HepG2 (cell line): ENCODE measurements at regions not wholly inside any gene's neighbourhood (a gene's known extent, or its start where the extent isn't known, plus 50 kb on each side); places are given as distances from the start of the nearest gene placed in this dataset.

Experiments
- ATAC-seq: fragments of 200-7000 bp; cut with Tn5 transposase; 3 replicates; pipeline ENCODE4 v1.9.1; 2020; ENCODE audit warnings: mild to moderate bottlenecking, moderate library complexity
- BruUV-seq: library from RNA; stranded (reverse); fragments of 400-500 nt; replicated peaks from 2 replicates; lab custom pipeline; 2021; lab: Mats Ljungman, UMichigan
- CTCF ChIA-PET: fragments of 300-600 bp; formaldehyde crosslinking; extraction: SDS; loops from one replicate; lab custom pipeline; 2021; ENCODE audit warnings: low total read pairs, inconsistent platforms, low intra/inter-chr PET ratio; lab: Yijun Ruan, JAX
- POLR2A ChIA-PET: fragments of 350-600 bp; sonication (Branson Sonifier 250); formaldehyde crosslinking; loops from one replicate; lab custom pipeline; 2020; ENCODE audit warnings: antibody characterized with exemption, inconsistent platforms; lab: Yijun Ruan, JAX
- DNase-seq: peaks from one replicate; pipeline ENCODE4 v3.0.0-alpha.2; 2015; ENCODE audit warnings: low spot score
- FAIRE-seq: peaks from 3 replicates; lab custom pipeline; 2011; peaks lifted over from hg19 to GRCh38; lab: Jason Lieb, UNC
- H2AFZ ChIP-seq: one replicate; pipeline ENCODE4 v1.6.1; 2011; ENCODE audit warnings: low read length, inconsistent platforms
- H3K27ac ChIP-seq: fragments of 300-600 bp; 3 replicates; pipeline ENCODE4 v1.8.0; 2011; ENCODE audit warnings: mixed run types, mild to moderate bottlenecking, mixed read lengths, low read length, inconsistent platforms; ENCODE audit not compliant: insufficient read depth; ENCODE audit errors: extremely low read length
- H3K27me3 ChIP-seq, 2 experiments: fragments of 200-600 bp in 1 of 2; 2 replicates in 1 of 2; 3 replicates in 1 of 2; pipeline versions ENCODE4 v1.6.0 to v1.8.0; 2011; ENCODE audit warnings: low read length in 2 of 2, mild to moderate bottlenecking in 2 of 2, moderate library complexity in 2 of 2, inconsistent platforms in 1 of 2; ENCODE audit not compliant: insufficient read depth in 2 of 2, control insufficient read depth in 1 of 2
- H3K36me3 ChIP-seq, 2 experiments: fragments of 200-600 bp in 1 of 2; replicated peaks in 1 of 2; 2 replicates in 1 of 2; 3 replicates in 1 of 2; pipeline versions ENCODE4 v1.5.1 to v1.8.0; 2011; ENCODE audit warnings: low read length in 2 of 2, inconsistent platforms in 1 of 2; ENCODE audit not compliant: insufficient read depth in 2 of 2, control insufficient read depth in 1 of 2
- H3K4me1 ChIP-seq: 2 replicates; pipeline ENCODE4 v1.5.1; 2012; ENCODE audit warnings: low read length, inconsistent platforms; ENCODE audit not compliant: insufficient read depth
- H3K4me2 ChIP-seq: 2 replicates; pipeline ENCODE4 v1.6.0; 2011; ENCODE audit warnings: low read depth, low read length, inconsistent platforms
- H3K4me3 ChIP-seq, 3 experiments: fragments of 200-600 bp in 1 of 3; sonication (generic), shearing (Covaris generic) in 1 of 3; replicated peaks in 1 of 3; 2 replicates each; pipeline ENCODE4 v1.5.1; 2011 to 2016; ENCODE audit warnings: low read length in 3 of 3, inconsistent platforms in 2 of 3, low read depth in 2 of 3, mild to moderate bottlenecking in 2 of 3, control low read depth in 1 of 3, mixed read lengths in 1 of 3; ENCODE audit not compliant: insufficient read depth in 1 of 3
- H3K79me2 ChIP-seq: one replicate; pipeline ENCODE4 v1.6.1; 2011; ENCODE audit warnings: low read length, inconsistent platforms; ENCODE audit not compliant: insufficient read depth
- H3K9ac ChIP-seq: 2 replicates; pipeline ENCODE4 v1.6.0; 2011; ENCODE audit warnings: mild to moderate bottlenecking, low read depth, low read length, inconsistent platforms; ENCODE audit not compliant: insufficient read depth
- H3K9me3 ChIP-seq: 2 replicates; pipeline ENCODE4 v1.5.1; 2012; ENCODE audit warnings: mild to moderate bottlenecking, low read length
- H4K20me1 ChIP-seq: 2 replicates; pipeline ENCODE4 v1.6.0; 2011; ENCODE audit warnings: inconsistent platforms, mild to moderate bottlenecking, low read length, moderate library complexity; ENCODE audit not compliant: insufficient read depth
- ATF7 ChIP-seq, 2 experiments: fragments of 450-650 bp in 1 of 2; sonication (generic) in 1 of 2; formaldehyde crosslinking in 1 of 2; IDR thresholded peaks; 2 replicates each; pipeline versions ENCODE4 v1.4.0 to v1.6.1; 2016 to 2020; ENCODE audit warnings: antibody characterized with exemption in 1 of 2, mild to moderate bottlenecking in 1 of 2, missing genetic modification reagents in 1 of 2
- CREB1 ChIP-seq, 2 experiments: fragments of 450-650 bp in 1 of 2; IDR thresholded peaks; 2 replicates each; pipeline ENCODE4 v1.6.1; 2016 to 2017; ENCODE audit warnings: control low read depth in 1 of 2, mild to moderate bottlenecking in 1 of 2, missing compliant biosample characterization in 1 of 2, missing genetic modification characterization in 1 of 2
- RFXANK ChIP-seq: IDR thresholded peaks from 2 replicates; pipeline ENCODE4 v1.6.1; 2016
- ZNF235 ChIP-seq: sonication (generic); formaldehyde crosslinking; IDR thresholded peaks from 2 replicates; pipeline ENCODE4 v1.8.1; 2023; ENCODE audit warnings: mild to moderate bottlenecking, missing genetic modification reagents, borderline replicate concordance
- WGBS: methylation state at CpG from one replicate; pipeline ENCODE4 v1.1.6; 2017; ENCODE audit warnings: low lambda C conversion rate; 5-methylcytosine and 5-hydroxymethylcytosine counted together
- in situ Hi-C: cut with HindIII; loops from 2 replicates; pipeline ENCODE4 v1.10.0; 2017; ENCODE audit warnings: low pct_unique_long_range_greater_than_20kb; ENCODE audit not compliant: extremely low pct_ligation_motif_present
- intact Hi-C: fragments of 100-400 bp; cut with micrococcal nuclease; formaldehyde crosslinking; loops from one replicate; pipeline ENCODE4 v1.10.0; 2022; ENCODE audit not compliant: unreplicated experiment
- TF ChIP-seq, protein P1 (sequence below): sonication (generic); formaldehyde crosslinking; IDR thresholded peaks from 2 replicates; pipeline ENCODE4 v1.5.0; 2020; ENCODE audit warnings: missing genetic modification reagents
- TF ChIP-seq, protein P2 (sequence below): fragments of 450-650 bp; IDR thresholded peaks from 2 replicates; pipeline ENCODE4 v1.6.1; 2017; ENCODE audit warnings: mild to moderate bottlenecking

GRCh38 chr20:60064554-60065196, 106.5 kb downstream of the CDH26 start:
- 5% methylated on average over 4 of the region's 4 CpGs for WGBS
- H4K20me1 ChIP-seq: no peaks in the 10 kb centered on the region
- POLR2A ChIA-PET: no interaction called here
- H3K4me1 ChIP-seq: no peaks in the 10 kb centered on the region
- TF ChIP-seq, protein P1, sequence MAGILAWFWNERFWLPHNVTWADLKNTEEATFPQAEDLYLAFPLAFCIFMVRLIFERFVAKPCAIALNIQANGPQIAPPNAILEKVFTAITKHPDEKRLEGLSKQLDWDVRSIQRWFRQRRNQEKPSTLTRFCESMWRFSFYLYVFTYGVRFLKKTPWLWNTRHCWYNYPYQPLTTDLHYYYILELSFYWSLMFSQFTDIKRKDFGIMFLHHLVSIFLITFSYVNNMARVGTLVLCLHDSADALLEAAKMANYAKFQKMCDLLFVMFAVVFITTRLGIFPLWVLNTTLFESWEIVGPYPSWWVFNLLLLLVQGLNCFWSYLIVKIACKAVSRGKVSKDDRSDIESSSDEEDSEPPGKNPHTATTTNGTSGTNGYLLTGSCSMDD: no peak
- TF ChIP-seq RFXANK (CRISPR knock-in tag) (no peak), ZNF235 (CRISPR knock-in tag) (no peak), CREB1 (IDR thresholded peaks at IDR 0.05) (peak; percentile 89), CREB1 (CRISPR knock-in tag; IDR thresholded peaks at IDR 0.05) (no peak), ATF7 (IDR thresholded peaks at IDR 0.05) (peak; percentile 82), ATF7 (CRISPR knock-in tag; IDR thresholded peaks at IDR 0.05) (no peak)
- TF ChIP-seq, protein P2, sequence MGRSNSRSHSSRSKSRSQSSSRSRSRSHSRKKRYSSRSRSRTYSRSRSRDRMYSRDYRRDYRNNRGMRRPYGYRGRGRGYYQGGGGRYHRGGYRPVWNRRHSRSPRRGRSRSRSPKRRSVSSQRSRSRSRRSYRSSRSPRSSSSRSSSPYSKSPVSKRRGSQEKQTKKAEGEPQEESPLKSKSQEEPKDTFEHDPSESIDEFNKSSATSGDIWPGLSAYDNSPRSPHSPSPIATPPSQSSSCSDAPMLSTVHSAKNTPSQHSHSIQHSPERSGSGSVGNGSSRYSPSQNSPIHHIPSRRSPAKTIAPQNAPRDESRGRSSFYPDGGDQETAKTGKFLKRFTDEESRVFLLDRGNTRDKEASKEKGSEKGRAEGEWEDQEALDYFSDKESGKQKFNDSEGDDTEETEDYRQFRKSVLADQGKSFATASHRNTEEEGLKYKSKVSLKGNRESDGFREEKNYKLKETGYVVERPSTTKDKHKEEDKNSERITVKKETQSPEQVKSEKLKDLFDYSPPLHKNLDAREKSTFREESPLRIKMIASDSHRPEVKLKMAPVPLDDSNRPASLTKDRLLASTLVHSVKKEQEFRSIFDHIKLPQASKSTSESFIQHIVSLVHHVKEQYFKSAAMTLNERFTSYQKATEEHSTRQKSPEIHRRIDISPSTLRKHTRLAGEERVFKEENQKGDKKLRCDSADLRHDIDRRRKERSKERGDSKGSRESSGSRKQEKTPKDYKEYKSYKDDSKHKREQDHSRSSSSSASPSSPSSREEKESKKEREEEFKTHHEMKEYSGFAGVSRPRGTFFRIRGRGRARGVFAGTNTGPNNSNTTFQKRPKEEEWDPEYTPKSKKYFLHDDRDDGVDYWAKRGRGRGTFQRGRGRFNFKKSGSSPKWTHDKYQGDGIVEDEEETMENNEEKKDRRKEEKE: no peak
- TF ChIP-seq, all 625 proteins: peak for 2
- Histone ChIP-seq H2AFZ (no peak overlapping the region), H3K4me2 (no peak overlapping the region), H3K9me3 (no peaks in the 10 kb centered on the region), H3K27ac (no peak overlapping the region), H3K27me3 (peaks cover 7 to 66% of the 10 kb centered on the region in 2 experiments; a peak in 4 of 5 replicates), H3K4me3 (no peak overlapping the region), H3K36me3 (no peaks in the 10 kb centered on the region), H3K9ac (no peak overlapping the region), H3K79me2 (no peaks in the 10 kb centered on the region)
- no TSS peak for BruUV-seq
- ATAC-seq: no peak
- in situ Hi-C loops: loop anchor here (25.0 kb wide), 1 partner anchor 1823 kb away; no protein-coding TSS in a partner anchor
- DNase-seq: no peak
- CTCF ChIA-PET: no interaction called here
- FAIRE-seq: no peak
- intact Hi-C loops: no loop called here
